ENCODE measurements at regions not wholly inside any gene's neighbourhood (a gene's known extent, or its start where the extent isn't known, plus 50 kb on each side); places are given as distances from the start of the nearest gene placed in this dataset.

- CTCF ChIA-PET, result no interaction called here
- Histone ChIP-seq H3K14ac (replicated peaks; ENCODE audit: low read depth, low read length) (no peak overlapping the region), H4K91ac (ENCODE audit: insufficient read depth, low read depth, low read length) (no peak overlapping the region), H2AK5ac (ENCODE audit: low read depth, low read length) (no peak overlapping the region), H3K56ac (ENCODE audit: extremely low read depth, insufficient read depth, low read length) (no peak overlapping the region), H2BK120ac (ENCODE audit: low read depth, low read length) (no peak overlapping the region), H3K9me3 (ENCODE audit: control insufficient read depth, insufficient read depth, low read length) (peaks cover 21% of the 10 kb centered on the region), H3K18ac (ENCODE audit: low read depth, low read length) (no peak overlapping the region), H3K27me3 (ENCODE audit: control insufficient read depth, insufficient read depth, low read length) (no peaks in the 10 kb centered on the region), H3K9me1 (ENCODE audit: insufficient read depth, low read length) (no peaks in the 10 kb centered on the region), H4K20me1 (ENCODE audit: insufficient read depth, low read length) (no peaks in the 10 kb centered on the region), H3K27ac (ENCODE audit: insufficient read depth, low read length) (no peak overlapping the region), H3K79me1 (ENCODE audit: low read depth in 1 of 2, low read length in 2 of 2) (no peaks in the 10 kb centered on the region), H3K36me3 (ENCODE audit: control insufficient read depth, insufficient read depth, low read length) (no peaks in the 10 kb centered on the region), H4K8ac (ENCODE audit: low read depth in 2 of 2, low read length in 2 of 2) (no peak overlapping the region), H3K4me3 (ENCODE audit: insufficient read depth, low read depth, low read length) (no peak overlapping the region), H2BK5ac (ENCODE audit: low read depth, low read length, poor library complexity, severe bottlenecking) (no peak overlapping the region), H3K4me2 (ENCODE audit: low read depth, low read length) (no peak overlapping the region), H2BK20ac (ENCODE audit: low read depth, low read length) (no peak overlapping the region), H3K4me1 (ENCODE audit: control insufficient read depth, insufficient read depth, low read length) (no peaks in the 10 kb centered on the region), H2BK15ac (ENCODE audit: low read depth, low read length) (no peak overlapping the region), H3K23ac (ENCODE audit: low read depth, low read length) (no peak overlapping the region), H4K5ac (ENCODE audit: low read depth, low read length) (no peak overlapping the region), H3K4ac (ENCODE audit: low read depth, low read length) (no peak overlapping the region), H2AFZ (replicated peaks; ENCODE audit: low read length, poor library complexity) (no peak overlapping the region), H3K9ac (ENCODE audit: low read depth, low read length) (no peak overlapping the region), H2AK9ac (replicated peaks; ENCODE audit: low read depth, low read length, poor library complexity) (no peak overlapping the region)
- WGBS, 2 experiments (ENCODE audit: extremely low coverage in 2 of 2, insufficient read length in 1 of 2), result 68% methylated on average over 3 of the region's 3 CpGs; no CpG with 5 or more reads in 1 of the 2 experiments
- no peak for ATAC-seq (ENCODE audit: low read depth)
- intact Hi-C loops (cut with micrococcal nuclease), result no loop called here
- TF ChIP-seq FOS (IDR thresholded peaks at IDR 0.05; ENCODE audit: low read depth, low read length) (no peak), RAD21 (IDR thresholded peaks at IDR 0.05; ENCODE audit: low read length) (no peak), CHD1 (IDR thresholded peaks at IDR 0.05; ENCODE audit: low read depth, low read length) (no peak), RFX5 (IDR thresholded peaks at IDR 0.05; ENCODE audit: low read depth, low read length) (no peak), MAFK (IDR thresholded peaks at IDR 0.05; ENCODE audit: low read depth, low read length) (no peak), POLR2A (IDR thresholded peaks at IDR 0.05; ENCODE audit: low read depth, low read length) (no peak), NFE2L2 (IDR thresholded peaks at IDR 0.05; ENCODE audit: low read depth, low read length) (no peak), SMC3 (IDR thresholded peaks at IDR 0.05; ENCODE audit: low read depth, low read length) (no peak), CEBPB (IDR thresholded peaks at IDR 0.05; ENCODE audit: low read depth, low read length) (no peak), CTCF (conservative IDR thresholded peaks at IDR 0.05; ENCODE audit: low read depth, low read length) (no peak), RCOR1 (IDR thresholded peaks at IDR 0.05; ENCODE audit: insufficient replicate concordance, low read length) (no peak), USF2 (IDR thresholded peaks at IDR 0.05; ENCODE audit: low read depth, low read length) (no peak), ELK1 (IDR thresholded peaks at IDR 0.05; ENCODE audit: borderline replicate concordance, low read depth, low read length) (no peak), MXI1 (IDR thresholded peaks at IDR 0.05; ENCODE audit: borderline replicate concordance, low read depth, low read length) (no peak), MAZ (IDR thresholded peaks at IDR 0.05; ENCODE audit: borderline replicate concordance, low read depth, low read length) (no peak), BHLHE40 (IDR thresholded peaks at IDR 0.05; ENCODE audit: low read depth, low read length) (no peak)
- in situ Hi-C loops (cut with MboI; ENCODE audit: low sequenced_read_pairs), result no loop called here
- dilution Hi-C loops (cut with HindIII; ENCODE audit: low sequenced_read_pairs, unreplicated experiment), result no loop called here
- POLR2A ChIA-PET (ENCODE audit: unreplicated experiment), result no interaction called here
- no peak for DNase-seq
- BruUV-seq (replicated peaks), result no TSS peak
Observed at GRCh38 chr1:213684454-213684853, 303.3 kb upstream of the PROX1 start.

Data from IMR-90 (cell line).